HT1080 (cell line): ENCODE measurements at regions not wholly inside any gene's neighbourhood (a gene's known extent, or its start where the extent isn't known, plus 50 kb on each side); places are given as distances from the start of the nearest gene placed in this dataset.
"Not testable (repeated sequence)": the region's sequence is repeated elsewhere in the genome, so short reads cannot be mapped to it uniquely, and the experiment has no call there.

Experiments
- DNase-seq: peaks from one replicate; pipeline ENCODE4 v3.0.0-alpha.2; 2015; ENCODE audit warnings: low read depth

GRCh38 chr5:117337064-117337749, 762.6 kb upstream of the SEMA6A start:
- no peak for DNase-seq

- no peak for DNase-seq
Measured at GRCh38 chr5:117336208-117336607, 761.6 kb upstream of the SEMA6A start.

GRCh38 chr5:117333011-117333410, 758.4 kb upstream of the SEMA6A start:
- DNase-seq: no peak

GRCh38 chr5:117332341-117332740, 757.7 kb upstream of the SEMA6A start:
- no peak for DNase-seq

- DNase-seq: peak; percentile 3
Measured at GRCh38 chr5:117327511-117327910, 752.9 kb upstream of the SEMA6A start.

- no peak for DNase-seq
Measured at GRCh38 chr5:117326997-117327396, 752.4 kb upstream of the SEMA6A start.

- DNase-seq: peak; percentile 4
Measured at GRCh38 chr5:117318528-117318927, 743.9 kb upstream of the SEMA6A start.

- no peak for DNase-seq
Measured at GRCh38 chr5:117315170-117315569, 740.5 kb upstream of the SEMA6A start.

GRCh38 chr5:117304512-117305107, 730.0 kb upstream of the SEMA6A start:
- not testable (repeated sequence) for DNase-seq

GRCh38 chr5:117302949-117303348, 728.3 kb upstream of the SEMA6A start:
- DNase-seq: peak; percentile 15

GRCh38 chr5:117302473-117302872, 727.9 kb upstream of the SEMA6A start:
- DNase-seq: no peak

GRCh38 chr5:117299936-117300328, 725.3 kb upstream of the SEMA6A start:
- no peak for DNase-seq

GRCh38 chr5:117299224-117299935, 724.8 kb upstream of the SEMA6A start:
- DNase-seq: no peak

- no peak for DNase-seq
Measured at GRCh38 chr5:117296872-117297271, 722.2 kb upstream of the SEMA6A start.

GRCh38 chr5:117295941-117296340, 721.3 kb upstream of the SEMA6A start:
- DNase-seq: no peak

- DNase-seq: no peak
Measured at GRCh38 chr5:117286813-117287212, 712.2 kb upstream of the SEMA6A start.

- no peak for DNase-seq
Measured at GRCh38 chr5:117271656-117272055, 697.0 kb upstream of the SEMA6A start.

GRCh38 chr5:117266280-117266679, 691.7 kb upstream of the SEMA6A start:
- peak; percentile 10 for DNase-seq

- DNase-seq: no peak
Measured at GRCh38 chr5:117263231-117263630, 688.6 kb upstream of the SEMA6A start.

GRCh38 chr5:117262572-117263131, 688.0 kb upstream of the SEMA6A start:
- no peak for DNase-seq

GRCh38 chr5:117261948-117262571, 687.4 kb upstream of the SEMA6A start:
- DNase-seq: no peak
